ENCODE measurements at regions not wholly inside any gene's neighbourhood (a gene's known extent, or its start where the extent isn't known, plus 50 kb on each side); places are given as distances from the start of the nearest gene placed in this dataset.

GRCh38 chr4:146088690-146089089, 86.8 kb upstream of the LSM6 start:
- TF ChIP-seq EZH2 (IDR thresholded peaks at IDR 0.05) (no peak), POLR2AphosphoS5 (IDR thresholded peaks at IDR 0.05; ENCODE audit: borderline replicate concordance, low read depth, low read length) (no peak), FOXP2 (optimal IDR thresholded peaks at IDR 0.05; ENCODE audit: control extremely low read depth, extremely low read length, insufficient read depth) (no peak)

Measured in SK-N-MC (cell line).